ENCODE measurements at regions not wholly inside any gene's neighbourhood (a gene's known extent, or its start where the extent isn't known, plus 50 kb on each side); places are given as distances from the start of the nearest gene placed in this dataset.

- DNase-seq (ENCODE audit: low spot score), result no peak
Observed at GRCh38 chr13:34247596-34247995, 429.6 kb downstream of the RFC3 start.

- DNase-seq (ENCODE audit: low spot score), result no peak
Observed at GRCh38 chr13:34249546-34250039, 431.6 kb downstream of the RFC3 start.

GRCh38 chr13:34250151-34250670 lies 432.3 kb downstream of the RFC3 start:
- DNase-seq (ENCODE audit: low spot score), result no peak

- no peak for DNase-seq (ENCODE audit: low spot score)
Observed at GRCh38 chr13:34254366-34254765, 436.4 kb downstream of the RFC3 start.

- DNase-seq (ENCODE audit: low spot score), result no peak
Observed at GRCh38 chr13:34255711-34256110, 437.8 kb downstream of the RFC3 start.

GRCh38 chr13:34256236-34256635 lies 438.3 kb downstream of the RFC3 start:
- no peak for DNase-seq (ENCODE audit: low spot score)

GRCh38 chr13:34257966-34258365 lies 440.0 kb downstream of the RFC3 start:
- no peak for DNase-seq (ENCODE audit: low spot score)

GRCh38 chr13:34258646-34259386 lies 440.9 kb downstream of the RFC3 start:
- no peak for DNase-seq (ENCODE audit: low spot score)

- DNase-seq (ENCODE audit: low spot score), result no peak
Observed at GRCh38 chr13:34263681-34264080, 445.7 kb downstream of the RFC3 start.

- no peak for DNase-seq (ENCODE audit: low spot score)
Observed at GRCh38 chr13:34265046-34265679, 447.2 kb downstream of the RFC3 start.

- DNase-seq (ENCODE audit: low spot score), result no peak
Observed at GRCh38 chr13:34276764-34277163, 458.8 kb downstream of the RFC3 start.

GRCh38 chr13:34277936-34278335 lies 460.0 kb downstream of the RFC3 start:
- DNase-seq (ENCODE audit: low spot score), result no peak

- no peak for DNase-seq (ENCODE audit: low spot score)
Observed at GRCh38 chr13:34278780-34279179, 460.8 kb downstream of the RFC3 start.

- DNase-seq (ENCODE audit: low spot score), result no peak
Observed at GRCh38 chr13:34290661-34291060, 472.7 kb downstream of the RFC3 start.

GRCh38 chr13:34294483-34295129 lies 476.7 kb downstream of the RFC3 start:
- peak; percentile 8 for DNase-seq (ENCODE audit: low spot score)

- DNase-seq (ENCODE audit: low spot score), result no peak
Observed at GRCh38 chr13:34300559-34300958, 482.6 kb downstream of the RFC3 start.

- DNase-seq (ENCODE audit: low spot score), result no peak
Observed at GRCh38 chr13:34302596-34302995, 484.6 kb downstream of the RFC3 start.

GRCh38 chr13:34303346-34303745 lies 485.4 kb downstream of the RFC3 start:
- DNase-seq (ENCODE audit: low spot score), result no peak

GRCh38 chr13:34307607-34308006 lies 489.7 kb downstream of the RFC3 start:
- DNase-seq (ENCODE audit: low spot score), result no peak

GRCh38 chr13:34308725-34309124 lies 490.8 kb downstream of the RFC3 start:
- DNase-seq (ENCODE audit: low spot score), result no peak

GRCh38 chr13:34310539-34310938 lies 492.6 kb downstream of the RFC3 start:
- no peak for DNase-seq (ENCODE audit: low spot score)

- no peak for DNase-seq (ENCODE audit: low spot score)
Observed at GRCh38 chr13:34311251-34311650, 493.3 kb downstream of the RFC3 start.

GRCh38 chr13:34312578-34312977 lies 494.6 kb downstream of the RFC3 start:
- no peak for DNase-seq (ENCODE audit: low spot score)

Data from cerebellar cortex (tissue), 1 donor.